Mammary epithelial cell (primary cell): ENCODE measurements at regions not wholly inside any gene's neighbourhood (a gene's known extent, or its start where the extent isn't known, plus 50 kb on each side); places are given as distances from the start of the nearest gene placed in this dataset.

Source experiments
- CTCF ChIP-seq, 2 donors: IDR thresholded peaks in 1 of 2; conservative IDR thresholded peaks in 1 of 2; 2 replicates each; pipeline ENCODE4 v1.5.1; 2011 to 2012; ENCODE audit warnings: inconsistent platforms in 2 of 2, low read length in 2 of 2, mild to moderate bottlenecking in 2 of 2, control low read depth in 1 of 2, low read depth in 1 of 2; ENCODE audit not compliant: insufficient read depth in 1 of 2; ENCODE audit errors: extremely low read depth in 1 of 2
- EZH2 ChIP-seq: IDR thresholded peaks from 2 replicates; pipeline ENCODE4 v1.6.1; 2012; ENCODE audit warnings: low read length, inconsistent platforms, borderline replicate concordance

- TF ChIP-seq CTCF (conservative IDR thresholded peaks at IDR 0.05 in 1 of 2, IDR thresholded peaks at IDR 0.05 in 1 of 2; ENCODE audit: extremely low read depth in 1 of 2, insufficient read depth in 1 of 2, low read depth in 1 of 2, low read length in 2 of 2) (no peak), EZH2 (no peak)
These were observed 278.2 kb upstream of the COL3A1 start for GRCh38 chr2:188695953-188696352.
